ENCODE measurements at regions not wholly inside any gene's neighbourhood (a gene's known extent, or its start where the extent isn't known, plus 50 kb on each side); places are given as distances from the start of the nearest gene placed in this dataset.

DNA sequence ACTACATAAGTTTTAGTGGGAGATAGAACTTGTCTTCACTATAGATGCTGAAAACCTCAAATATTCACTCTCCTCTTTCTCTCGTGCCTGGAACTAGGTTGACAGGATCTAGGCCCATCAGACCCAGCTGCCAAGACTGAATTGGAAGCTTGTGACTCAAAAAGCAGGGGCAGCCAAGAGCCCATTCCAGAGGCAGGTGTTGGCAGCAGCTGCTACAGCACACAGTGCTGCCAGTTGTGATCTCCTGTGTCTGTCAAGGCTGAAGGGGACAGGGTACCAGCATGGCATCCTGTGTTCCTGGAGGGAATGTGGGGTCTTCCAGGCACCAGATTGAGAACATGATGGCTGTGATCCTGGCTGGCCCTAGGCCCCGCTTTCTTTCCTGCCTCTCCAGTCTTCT lies 92.5 kb upstream of the MB21D2 start:
- CTCF ChIA-PET = no interaction called here

DNA sequence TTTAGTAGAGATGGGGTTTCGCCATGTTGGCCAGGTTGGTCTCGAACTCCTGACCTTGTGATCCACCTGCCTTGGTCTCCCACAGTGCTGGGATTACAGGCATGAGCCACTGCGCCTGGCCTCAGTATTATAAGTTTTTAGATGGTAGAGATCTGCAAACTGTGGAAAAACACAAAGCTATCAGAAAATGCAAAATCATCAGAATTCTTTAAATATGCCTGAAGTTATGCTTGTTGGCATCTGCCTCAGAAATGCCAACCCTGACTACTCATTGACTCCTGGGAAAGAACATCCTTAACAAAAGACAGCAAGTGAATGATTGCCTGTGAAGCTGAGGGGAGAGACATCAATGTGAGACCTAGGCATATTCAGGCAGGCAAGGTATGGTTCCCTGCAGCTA lies 94.3 kb upstream of the MB21D2 start:
- DNase-seq (ENCODE audit: extremely low spot score) = no peak
- TF ChIP-seq ZNF384 (IDR thresholded peaks at IDR 0.05) = no peak
- TF ChIP-seq TARDBP (IDR thresholded peaks at IDR 0.05) = no peak
- TF ChIP-seq FOXA1 (IDR thresholded peaks at IDR 0.05) = no peak
- TF ChIP-seq HDGF (IDR thresholded peaks at IDR 0.05; ENCODE audit: borderline replicate concordance) = no peak
- TF ChIP-seq CTBP1 (IDR thresholded peaks at IDR 0.05; ENCODE audit: borderline replicate concordance) = no peak
- TF ChIP-seq LEF1 (IDR thresholded peaks at IDR 0.05; ENCODE audit: borderline replicate concordance) = no peak
- TF ChIP-seq SP1 (IDR thresholded peaks at IDR 0.05) = no peak
- no peak for TF ChIP-seq BHLHE40 (IDR thresholded peaks at IDR 0.05; ENCODE audit: borderline replicate concordance)
- TF ChIP-seq L3MBTL2 (conservative IDR thresholded peaks at IDR 0.05) = no peak
- TF ChIP-seq PKNOX1 (IDR thresholded peaks at IDR 0.05) = no peak
- CTCF ChIA-PET = no interaction called here
- POLR2A ChIA-PET = no interaction called here

More for the DNA sequence above, 92.5 kb upstream of the MB21D2 start:
- TF ChIP-seq FOXA1 (IDR thresholded peaks at IDR 0.05) = no peak
- no peak for TF ChIP-seq SUZ12 (IDR thresholded peaks at IDR 0.05)
- no peak for TF ChIP-seq SP1 (IDR thresholded peaks at IDR 0.05)
- TF ChIP-seq ELF4 (IDR thresholded peaks at IDR 0.05) = no peak
- TF ChIP-seq L3MBTL2 (conservative IDR thresholded peaks at IDR 0.05) = no peak
- TF ChIP-seq NFRKB (IDR thresholded peaks at IDR 0.05) = no peak
- no peak for TF ChIP-seq TARDBP (IDR thresholded peaks at IDR 0.05)
- no peak for TF ChIP-seq CTBP1 (IDR thresholded peaks at IDR 0.05; ENCODE audit: borderline replicate concordance)
- TF ChIP-seq FOXM1 (IDR thresholded peaks at IDR 0.05; ENCODE audit: borderline replicate concordance) = no peak
- TF ChIP-seq LEF1 (IDR thresholded peaks at IDR 0.05; ENCODE audit: borderline replicate concordance) = no peak
- no peak for TF ChIP-seq ARNT (IDR thresholded peaks at IDR 0.05)
- TF ChIP-seq BHLHE40 (IDR thresholded peaks at IDR 0.05; ENCODE audit: borderline replicate concordance) = no peak
- TF ChIP-seq ZNF384 (IDR thresholded peaks at IDR 0.05) = no peak
- DNase-seq (ENCODE audit: extremely low spot score) = no peak
- POLR2A ChIA-PET = no interaction called here

- TF ChIP-seq NFRKB (IDR thresholded peaks at IDR 0.05) (no peak), ARNT (IDR thresholded peaks at IDR 0.05) (no peak), LEF1 (IDR thresholded peaks at IDR 0.05; ENCODE audit: borderline replicate concordance) (no peak), FOXM1 (IDR thresholded peaks at IDR 0.05; ENCODE audit: borderline replicate concordance) (no peak), SP1 (IDR thresholded peaks at IDR 0.05) (no peak), HDGF (IDR thresholded peaks at IDR 0.05; ENCODE audit: borderline replicate concordance) (no peak), PKNOX1 (IDR thresholded peaks at IDR 0.05) (no peak), CTBP1 (IDR thresholded peaks at IDR 0.05; ENCODE audit: borderline replicate concordance) (no peak), TARDBP (IDR thresholded peaks at IDR 0.05) (no peak), BHLHE40 (IDR thresholded peaks at IDR 0.05; ENCODE audit: borderline replicate concordance) (no peak), ELF4 (IDR thresholded peaks at IDR 0.05) (no peak), SUZ12 (IDR thresholded peaks at IDR 0.05) (no peak), FOXA1 (IDR thresholded peaks at IDR 0.05) (no peak), ZNF384 (IDR thresholded peaks at IDR 0.05) (no peak), FOXK2 (IDR thresholded peaks at IDR 0.05) (no peak), L3MBTL2 (conservative IDR thresholded peaks at IDR 0.05) (no peak)
- ChIA-PET POLR2A (no interaction called here), CTCF (no interaction called here)
- DNase-seq (ENCODE audit: extremely low spot score) = no peak
Observed at GRCh38 chr3:193014902-193015301, 97.2 kb upstream of the MB21D2 start.

- POLR2A ChIA-PET = no interaction called here
- CTCF ChIA-PET = no interaction called here
- no peak for DNase-seq (ENCODE audit: extremely low spot score)
- TF ChIP-seq NFRKB (IDR thresholded peaks at IDR 0.05) (no peak), FOXM1 (IDR thresholded peaks at IDR 0.05; ENCODE audit: borderline replicate concordance) (no peak), FOXA1 (IDR thresholded peaks at IDR 0.05) (no peak)
Observed at GRCh38 chr3:193016437-193016901, 98.8 kb upstream of the MB21D2 start.

DNA sequence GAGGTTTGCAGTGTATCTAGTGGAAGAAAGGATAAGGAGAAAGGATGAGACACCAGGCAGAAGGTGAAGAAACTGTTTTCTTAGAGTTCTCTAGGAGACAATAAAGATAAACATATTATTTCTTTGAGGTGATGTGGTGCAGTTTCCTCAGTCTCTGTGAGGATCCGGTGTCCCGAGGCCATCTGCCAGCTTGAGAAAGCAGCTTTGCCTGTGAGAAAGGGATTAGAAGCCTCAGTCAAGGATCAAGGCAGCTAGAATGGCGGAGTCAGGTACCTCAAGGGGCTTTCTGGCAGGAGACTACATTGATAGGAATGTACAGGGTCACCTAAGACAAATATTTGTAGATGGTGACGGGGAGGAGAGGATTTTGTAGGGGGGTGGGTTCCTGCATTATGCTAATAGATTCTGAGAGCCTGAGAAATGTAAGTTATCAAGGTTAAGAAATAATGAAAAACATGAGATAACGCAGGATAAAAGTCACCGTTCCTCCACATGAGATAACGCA lies 103.9 kb upstream of the MB21D2 start:
- no peak for DNase-seq (ENCODE audit: extremely low spot score)
- ChIA-PET CTCF (no interaction called here), POLR2A (no interaction called here)
- no peak for TF ChIP-seq PKNOX1 (IDR thresholded peaks at IDR 0.05)
- TF ChIP-seq FOXK2 (IDR thresholded peaks at IDR 0.05) = no peak
- TF ChIP-seq ARNT (IDR thresholded peaks at IDR 0.05) = no peak
- no peak for TF ChIP-seq ZNF384 (IDR thresholded peaks at IDR 0.05)
- TF ChIP-seq ELF4 (IDR thresholded peaks at IDR 0.05) = no peak
- no peak for TF ChIP-seq BHLHE40 (IDR thresholded peaks at IDR 0.05; ENCODE audit: borderline replicate concordance)
- TF ChIP-seq LEF1 (IDR thresholded peaks at IDR 0.05; ENCODE audit: borderline replicate concordance) = no peak
- TF ChIP-seq TARDBP (IDR thresholded peaks at IDR 0.05) = no peak
- TF ChIP-seq HDGF (IDR thresholded peaks at IDR 0.05; ENCODE audit: borderline replicate concordance) = no peak
- no peak for TF ChIP-seq NFRKB (IDR thresholded peaks at IDR 0.05)
- no peak for TF ChIP-seq FOXA1 (IDR thresholded peaks at IDR 0.05)
- TF ChIP-seq FOXM1 (IDR thresholded peaks at IDR 0.05; ENCODE audit: borderline replicate concordance) = no peak
- no peak for TF ChIP-seq SP1 (IDR thresholded peaks at IDR 0.05)
- no peak for TF ChIP-seq CTBP1 (IDR thresholded peaks at IDR 0.05; ENCODE audit: borderline replicate concordance)
- no peak for TF ChIP-seq SUZ12 (IDR thresholded peaks at IDR 0.05)
- no peak for TF ChIP-seq L3MBTL2 (conservative IDR thresholded peaks at IDR 0.05)

GRCh38 chr3:193023218-193023617 lies 105.6 kb upstream of the MB21D2 start:
- no peak for TF ChIP-seq ELF4 (IDR thresholded peaks at IDR 0.05)
- no peak for TF ChIP-seq CTBP1 (IDR thresholded peaks at IDR 0.05; ENCODE audit: borderline replicate concordance)
- TF ChIP-seq L3MBTL2 (conservative IDR thresholded peaks at IDR 0.05) = no peak
- TF ChIP-seq FOXM1 (IDR thresholded peaks at IDR 0.05; ENCODE audit: borderline replicate concordance) = no peak
- no peak for TF ChIP-seq NFRKB (IDR thresholded peaks at IDR 0.05)
- no peak for TF ChIP-seq ARNT (IDR thresholded peaks at IDR 0.05)
- no peak for TF ChIP-seq HDGF (IDR thresholded peaks at IDR 0.05; ENCODE audit: borderline replicate concordance)
- no peak for TF ChIP-seq SUZ12 (IDR thresholded peaks at IDR 0.05)
- no peak for TF ChIP-seq PKNOX1 (IDR thresholded peaks at IDR 0.05)
- no peak for TF ChIP-seq FOXA1 (IDR thresholded peaks at IDR 0.05)
- TF ChIP-seq BHLHE40 (IDR thresholded peaks at IDR 0.05; ENCODE audit: borderline replicate concordance) = no peak
- TF ChIP-seq ZNF384 (IDR thresholded peaks at IDR 0.05) = no peak
- no peak for TF ChIP-seq SP1 (IDR thresholded peaks at IDR 0.05)
- no peak for TF ChIP-seq FOXK2 (IDR thresholded peaks at IDR 0.05)
- TF ChIP-seq TARDBP (IDR thresholded peaks at IDR 0.05) = no peak
- TF ChIP-seq LEF1 (IDR thresholded peaks at IDR 0.05; ENCODE audit: borderline replicate concordance) = no peak
- no peak for DNase-seq (ENCODE audit: extremely low spot score)
- ChIA-PET POLR2A (no interaction called here), CTCF (interaction anchor here (0.6 kb wide), 1 partner anchor 201 kb away, joined by 8 read pairs; no protein-coding TSS in a partner anchor)

Data from HEK293T (cell line).